ENCODE measurements at regions not wholly inside any gene's neighbourhood (a gene's known extent, or its start where the extent isn't known, plus 50 kb on each side); places are given as distances from the start of the nearest gene placed in this dataset.

- H3K4me3 ChIP-seq: no peak overlapping the region
- no peak overlapping the region for H3K27ac ChIP-seq
- H3K36me3 ChIP-seq: no peaks in the 10 kb centered on the region
- DNase-seq (ENCODE audit: low spot score): no peak
- no peaks in the 10 kb centered on the region for H3K9me3 ChIP-seq
- H3K27me3 ChIP-seq: no peaks in the 10 kb centered on the region
- no peak for TF ChIP-seq CTCF (IDR thresholded peaks at IDR 0.05)
- no peaks in the 10 kb centered on the region for H3K4me1 ChIP-seq
Measured at GRCh38 chr2:138102664-138103063, 138.4 kb downstream of the HNMT start.

- TF ChIP-seq CTCF (IDR thresholded peaks at IDR 0.05): no peak
- Histone ChIP-seq H3K4me3 (no peak overlapping the region), H3K4me1 (no peaks in the 10 kb centered on the region), H3K27me3 (no peaks in the 10 kb centered on the region), H3K27ac (no peak overlapping the region), H3K36me3 (no peaks in the 10 kb centered on the region), H3K9me3 (no peaks in the 10 kb centered on the region)
- DNase-seq (ENCODE audit: low spot score): no peak
Measured at GRCh38 chr2:138103156-138103555, 138.9 kb downstream of the HNMT start.

- no peaks in the 10 kb centered on the region for H3K9me3 ChIP-seq
- no peak overlapping the region for H3K4me3 ChIP-seq
- DNase-seq (ENCODE audit: low spot score): no peak
- H3K27me3 ChIP-seq: no peaks in the 10 kb centered on the region
- no peak overlapping the region for H3K27ac ChIP-seq
- no peaks in the 10 kb centered on the region for H3K36me3 ChIP-seq
- H3K4me1 ChIP-seq: no peaks in the 10 kb centered on the region
- TF ChIP-seq CTCF (IDR thresholded peaks at IDR 0.05): no peak
Measured at GRCh38 chr2:138104071-138104470, 139.8 kb downstream of the HNMT start.

GRCh38 chr2:138105358-138105757 is 141.1 kb downstream of the HNMT start:
- no peaks in the 10 kb centered on the region for H3K36me3 ChIP-seq
- no peaks in the 10 kb centered on the region for H3K4me1 ChIP-seq
- TF ChIP-seq CTCF (IDR thresholded peaks at IDR 0.05): no peak
- H3K4me3 ChIP-seq: no peak overlapping the region
- H3K27ac ChIP-seq: no peak overlapping the region
- H3K9me3 ChIP-seq: no peaks in the 10 kb centered on the region
- no peak for DNase-seq (ENCODE audit: low spot score)
- no peaks in the 10 kb centered on the region for H3K27me3 ChIP-seq

GRCh38 chr2:138106606-138107005 is 142.3 kb downstream of the HNMT start:
- no peaks in the 10 kb centered on the region for H3K36me3 ChIP-seq
- no peak for DNase-seq (ENCODE audit: low spot score)
- no peak overlapping the region for H3K4me3 ChIP-seq
- no peak overlapping the region for H3K27ac ChIP-seq
- no peaks in the 10 kb centered on the region for H3K27me3 ChIP-seq
- no peak for TF ChIP-seq CTCF (IDR thresholded peaks at IDR 0.05)
- no peaks in the 10 kb centered on the region for H3K4me1 ChIP-seq
- H3K9me3 ChIP-seq: no peaks in the 10 kb centered on the region

- Histone ChIP-seq H3K4me1 (no peaks in the 10 kb centered on the region), H3K4me3 (no peak overlapping the region), H3K9me3 (no peaks in the 10 kb centered on the region), H3K27me3 (no peaks in the 10 kb centered on the region), H3K27ac (no peak overlapping the region), H3K36me3 (no peaks in the 10 kb centered on the region)
- no peak for DNase-seq (ENCODE audit: low spot score)
- TF ChIP-seq CTCF (IDR thresholded peaks at IDR 0.05): no peak
Measured at GRCh38 chr2:138107288-138107687, 143.0 kb downstream of the HNMT start.
